ENCODE measurements at regions not wholly inside any gene's neighbourhood (a gene's known extent, or its start where the extent isn't known, plus 50 kb on each side); places are given as distances from the start of the nearest gene placed in this dataset.

DNA sequence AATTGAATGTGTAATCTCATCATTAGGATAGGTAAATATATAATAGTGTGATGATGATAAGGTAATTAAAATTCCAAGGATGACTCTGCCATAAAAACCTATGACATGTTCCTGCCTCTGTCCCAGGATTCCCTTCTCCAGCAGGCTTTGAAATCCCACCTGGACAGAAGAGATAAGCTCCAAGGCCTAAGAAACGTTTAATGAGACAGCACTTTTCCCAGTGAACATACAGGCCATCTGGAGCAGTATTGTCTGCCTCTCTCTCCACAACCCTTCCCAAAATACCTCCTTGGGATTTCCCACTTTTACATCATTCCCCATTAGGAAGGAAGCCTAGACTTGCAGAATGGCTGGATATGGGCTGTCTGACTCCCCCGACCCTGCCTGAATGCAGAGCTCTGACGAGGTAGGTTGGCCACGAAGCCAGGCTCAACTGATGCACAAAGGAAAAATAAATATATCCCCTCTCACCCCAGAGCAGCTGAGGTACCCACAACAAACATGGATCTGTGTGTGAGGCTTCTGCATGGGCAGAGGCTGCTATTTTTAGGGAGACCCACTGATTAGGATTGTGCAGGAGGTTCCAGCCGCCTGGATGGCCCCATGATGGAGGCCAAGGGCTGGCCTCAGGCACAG lies 71.0 kb downstream of the TMPRSS5 start:
- no peak for DNase-seq (ENCODE audit: low read depth)

DNA sequence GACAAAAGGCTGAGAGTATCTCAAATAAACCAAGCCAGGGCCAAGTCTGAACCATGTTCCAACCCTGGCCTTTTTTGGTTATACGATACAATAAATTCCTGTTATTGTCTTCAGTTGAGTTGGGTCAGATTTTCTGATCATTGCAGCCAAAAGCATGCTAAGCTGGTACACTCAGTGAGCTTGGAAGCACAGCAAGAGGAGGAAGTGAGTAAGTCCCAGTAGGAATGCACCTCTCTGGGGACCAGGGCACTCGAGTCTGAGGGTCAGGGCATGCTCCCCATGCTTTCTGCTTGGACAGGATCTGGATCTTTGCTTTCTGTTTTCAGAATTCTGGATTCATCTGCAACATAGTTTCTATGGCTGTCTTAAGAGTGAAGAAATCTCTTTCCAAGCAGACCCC lies 73.1 kb downstream of the TMPRSS5 start:
- peak; percentile 20 for DNase-seq (ENCODE audit: low read depth)

DNA sequence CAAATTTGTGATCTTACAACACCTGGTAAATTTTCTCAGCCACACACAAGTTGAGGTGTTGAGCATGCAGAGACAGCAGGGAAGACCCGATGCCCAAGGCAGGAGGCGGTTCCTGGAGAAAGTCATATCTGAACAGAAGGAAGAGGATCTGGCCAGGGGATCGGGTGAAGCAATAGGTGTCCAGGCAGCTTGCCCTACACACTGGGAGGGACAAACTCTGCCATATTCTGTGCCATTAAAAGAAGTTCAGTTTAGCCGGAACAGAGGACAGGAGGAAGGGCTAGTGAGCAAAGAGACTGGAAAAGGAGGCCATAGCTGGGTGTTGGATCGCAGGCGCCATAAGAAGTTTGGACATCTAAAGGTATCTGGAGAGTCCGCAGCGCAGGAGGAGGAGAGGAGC lies 76.5 kb downstream of the TMPRSS5 start:
- DNase-seq (ENCODE audit: low read depth): no peak

DNA sequence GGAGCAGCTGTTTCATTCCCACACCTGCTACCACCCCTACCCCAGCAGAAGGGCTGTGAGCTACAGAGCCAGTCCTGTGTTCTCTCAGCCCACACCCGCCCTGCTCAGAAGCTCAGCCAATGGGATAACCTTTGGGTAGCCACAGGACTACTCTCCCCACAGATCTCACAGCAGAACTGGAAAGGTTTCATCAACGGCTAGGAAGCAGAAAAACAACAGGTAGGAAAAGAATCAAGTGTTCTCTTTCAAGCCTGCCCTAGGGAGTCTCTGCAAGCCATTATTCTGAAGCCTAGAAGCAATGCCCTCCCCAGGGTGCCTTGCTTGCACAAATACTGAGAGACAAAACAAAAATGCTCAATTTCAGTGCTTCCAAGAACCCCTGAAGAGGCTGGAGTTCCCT lies 77.2 kb downstream of the TMPRSS5 start:
- no peak for DNase-seq (ENCODE audit: low read depth)

DNA sequence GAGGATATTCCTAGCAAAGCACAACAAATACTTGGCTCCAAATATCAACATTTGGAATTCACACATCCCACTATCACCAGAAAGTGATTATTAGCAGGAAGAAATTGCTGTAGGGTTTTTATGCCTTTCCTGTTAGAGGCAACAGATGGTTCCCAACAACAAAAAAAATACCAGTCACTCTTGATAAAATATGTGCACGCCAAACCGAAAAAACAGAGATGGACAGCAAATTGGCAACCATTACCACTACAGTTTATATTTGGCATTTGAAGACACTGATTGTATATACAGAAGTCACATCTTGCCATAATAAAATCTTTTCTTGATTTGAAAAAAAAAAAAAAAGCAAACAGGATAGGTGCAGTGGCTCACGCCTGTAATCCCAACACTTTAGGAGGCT lies 78.2 kb downstream of the TMPRSS5 start:
- no peak for DNase-seq (ENCODE audit: low read depth)

DNA sequence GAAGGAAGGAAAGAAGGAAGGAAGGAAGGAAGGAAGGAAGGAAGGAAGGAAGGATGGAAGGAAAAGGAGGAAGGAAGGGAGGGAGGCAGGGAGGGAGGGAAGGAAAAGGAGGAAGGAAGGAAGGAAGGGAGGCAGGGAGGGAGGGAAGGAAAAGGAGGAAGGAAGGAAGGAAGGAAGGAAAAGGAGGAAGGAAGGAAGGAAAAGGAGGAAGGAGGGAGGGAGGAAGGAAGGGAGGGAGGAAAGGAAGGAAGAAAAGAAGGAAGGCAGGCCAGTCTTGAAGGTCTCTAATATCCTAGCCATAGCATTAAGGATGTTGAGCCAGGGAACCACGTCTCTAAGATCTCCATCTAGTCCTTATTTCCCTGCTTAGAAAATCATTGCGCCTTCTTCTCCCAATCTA lies 78.8 kb downstream of the TMPRSS5 start:
- DNase-seq (ENCODE audit: low read depth): no peak

DNA sequence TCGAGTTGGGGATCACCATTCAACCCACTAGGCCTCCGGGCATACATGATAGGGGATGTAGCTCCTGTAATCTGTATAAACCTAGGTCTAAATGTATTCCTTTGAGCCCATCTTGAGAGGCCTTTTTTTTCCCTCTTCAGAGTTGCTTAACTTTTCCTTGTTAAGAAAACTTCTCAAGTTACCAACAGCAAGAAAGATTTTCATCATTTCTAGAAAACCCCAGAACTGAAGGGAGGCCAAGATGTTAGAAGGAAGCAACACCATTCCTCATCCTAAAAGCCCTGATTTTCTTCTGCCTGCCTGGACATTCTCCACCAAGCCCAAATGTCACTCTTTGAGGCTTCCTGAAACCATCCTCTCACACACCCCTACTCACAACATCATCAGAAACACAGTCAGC lies 79.4 kb downstream of the TMPRSS5 start:
- no peak for DNase-seq (ENCODE audit: low read depth)

DNA sequence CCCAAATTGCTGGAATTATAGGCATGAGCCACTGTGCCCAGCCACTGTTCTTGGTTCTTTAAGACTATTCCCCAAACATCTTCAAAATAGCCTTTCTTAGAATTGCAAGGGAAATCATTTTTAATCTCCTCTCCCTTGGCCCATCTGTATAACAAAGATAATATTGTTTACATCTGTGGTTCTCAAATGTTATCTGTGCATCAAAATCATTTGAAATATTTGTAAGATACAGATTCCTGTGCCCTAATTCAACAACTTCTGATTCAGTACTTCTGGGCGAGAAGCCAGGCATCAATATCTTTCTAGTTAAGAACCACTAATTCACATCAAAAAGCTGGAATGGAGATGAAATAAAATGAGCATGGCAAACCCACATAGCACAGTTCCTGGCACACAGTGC lies 83.0 kb downstream of the TMPRSS5 start:
- no peak for DNase-seq (ENCODE audit: low read depth)

DNA sequence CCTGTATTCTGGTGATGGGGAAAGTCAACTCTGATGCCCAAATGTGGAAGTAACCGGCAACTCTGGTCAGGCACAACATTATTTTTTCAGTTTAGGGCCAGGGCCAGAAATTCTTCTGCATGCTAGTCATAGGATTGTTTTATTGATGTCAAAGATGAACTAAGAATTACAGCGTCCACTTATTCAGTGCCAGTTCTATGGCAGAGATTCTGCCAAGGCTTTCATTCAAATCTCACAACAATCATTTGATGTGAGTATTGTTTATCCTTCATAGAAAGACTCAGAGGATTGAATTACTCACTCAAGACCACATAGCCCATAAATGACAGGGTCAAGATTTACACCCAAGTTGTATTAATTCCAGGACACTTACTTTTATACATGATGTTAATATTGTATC lies 87.7 kb downstream of the TMPRSS5 start:
- DNase-seq (ENCODE audit: low read depth): peak; percentile 21

DNA sequence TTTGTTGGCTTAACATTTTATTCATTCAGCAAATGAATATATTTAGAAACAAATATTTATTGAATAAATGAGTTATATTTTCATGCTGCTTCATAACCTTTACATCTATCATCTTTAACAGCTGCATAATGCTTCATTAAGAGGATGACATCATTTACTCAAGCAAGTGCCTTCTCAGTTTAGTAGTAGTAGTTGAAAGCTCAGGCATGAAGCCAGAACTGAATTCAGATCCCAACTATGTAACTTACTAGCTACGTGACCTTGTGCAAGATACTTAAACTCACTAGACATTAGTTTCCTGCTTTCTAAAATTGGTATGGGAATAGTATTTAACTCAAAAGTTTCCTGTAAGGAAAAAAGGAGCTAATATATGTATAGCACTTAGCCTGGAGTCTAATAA lies 90.3 kb downstream of the TMPRSS5 start:
- DNase-seq (ENCODE audit: low read depth): no peak

DNA sequence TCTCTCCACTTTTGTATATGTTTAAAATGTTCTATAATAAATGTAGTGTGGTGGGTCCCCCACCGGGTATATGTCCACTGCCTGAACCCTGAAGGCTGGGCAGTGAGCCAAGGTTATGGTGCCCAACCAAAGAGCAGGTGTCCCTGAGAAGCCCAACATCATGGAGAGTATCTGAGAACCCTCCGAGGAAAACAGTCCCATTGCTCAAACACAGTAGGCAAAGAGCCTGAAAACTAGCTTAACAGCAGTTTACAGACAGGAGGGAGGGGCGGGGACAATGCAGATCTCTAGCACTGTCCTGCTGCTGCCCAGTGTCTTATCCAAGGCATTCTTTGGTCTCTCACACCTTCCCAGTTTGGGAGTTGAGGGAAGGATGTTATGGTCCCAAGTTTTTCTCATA lies 91.0 kb downstream of the TMPRSS5 start:
- DNase-seq (ENCODE audit: low read depth): no peak

DNA sequence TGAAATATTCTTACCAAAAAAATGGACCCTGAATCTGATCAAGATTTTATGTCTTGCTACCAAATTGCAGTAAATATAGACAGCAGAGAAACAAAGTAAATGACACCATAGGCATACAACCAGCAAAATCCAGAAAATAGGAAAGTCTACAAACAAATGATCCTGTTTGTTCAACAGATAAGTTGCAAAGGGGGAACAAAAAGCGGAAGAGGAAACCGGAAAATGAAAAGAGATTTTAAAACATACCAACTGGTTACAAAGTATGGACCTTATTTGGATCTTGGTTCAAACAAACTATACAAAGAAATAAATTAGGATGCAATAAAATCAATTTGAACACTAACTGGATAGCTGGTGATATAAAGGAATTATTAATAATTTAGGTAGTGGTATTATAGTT lies 92.0 kb downstream of the TMPRSS5 start:
- DNase-seq (ENCODE audit: low read depth): no peak

DNA sequence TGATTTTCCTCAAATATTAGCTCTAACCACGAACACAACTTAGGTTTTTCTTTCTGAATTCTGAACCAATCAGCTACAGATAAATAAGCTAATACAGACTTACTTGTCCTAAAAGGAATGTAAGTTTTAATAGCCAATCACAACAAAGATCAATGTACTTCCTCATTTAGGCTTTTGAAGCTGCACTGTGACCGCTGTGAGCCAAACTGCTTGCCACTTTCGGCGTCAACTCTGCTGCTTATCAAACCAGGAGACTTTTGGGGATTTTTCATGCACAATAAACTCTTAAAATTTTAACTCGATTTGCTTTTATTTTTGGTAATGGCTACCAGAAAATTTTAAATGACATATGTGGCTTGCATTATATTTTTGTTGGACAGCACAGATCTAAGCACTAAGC lies 92.5 kb downstream of the TMPRSS5 start:
- DNase-seq (ENCODE audit: low read depth): no peak

DNA sequence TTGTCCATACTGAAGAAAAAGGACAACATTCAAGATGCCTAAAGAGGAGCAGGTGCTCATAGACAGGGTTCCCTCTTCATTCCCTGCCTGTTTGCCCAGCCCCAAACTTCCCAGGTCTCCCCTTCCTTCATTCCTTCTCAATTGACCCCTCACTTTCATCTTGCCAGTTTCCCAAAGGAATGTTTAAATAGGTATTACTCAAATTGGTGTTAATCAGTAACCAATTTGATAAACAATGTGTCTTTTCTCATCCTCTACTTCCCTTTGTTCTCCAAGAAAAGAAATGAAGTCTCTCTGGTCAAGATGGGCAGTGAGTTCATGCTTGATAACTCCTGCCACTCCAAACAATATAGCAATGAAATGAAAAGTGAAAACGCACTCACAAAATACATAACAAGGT lies 101.9 kb downstream of the TMPRSS5 start:
- DNase-seq (ENCODE audit: low read depth): no peak

DNA sequence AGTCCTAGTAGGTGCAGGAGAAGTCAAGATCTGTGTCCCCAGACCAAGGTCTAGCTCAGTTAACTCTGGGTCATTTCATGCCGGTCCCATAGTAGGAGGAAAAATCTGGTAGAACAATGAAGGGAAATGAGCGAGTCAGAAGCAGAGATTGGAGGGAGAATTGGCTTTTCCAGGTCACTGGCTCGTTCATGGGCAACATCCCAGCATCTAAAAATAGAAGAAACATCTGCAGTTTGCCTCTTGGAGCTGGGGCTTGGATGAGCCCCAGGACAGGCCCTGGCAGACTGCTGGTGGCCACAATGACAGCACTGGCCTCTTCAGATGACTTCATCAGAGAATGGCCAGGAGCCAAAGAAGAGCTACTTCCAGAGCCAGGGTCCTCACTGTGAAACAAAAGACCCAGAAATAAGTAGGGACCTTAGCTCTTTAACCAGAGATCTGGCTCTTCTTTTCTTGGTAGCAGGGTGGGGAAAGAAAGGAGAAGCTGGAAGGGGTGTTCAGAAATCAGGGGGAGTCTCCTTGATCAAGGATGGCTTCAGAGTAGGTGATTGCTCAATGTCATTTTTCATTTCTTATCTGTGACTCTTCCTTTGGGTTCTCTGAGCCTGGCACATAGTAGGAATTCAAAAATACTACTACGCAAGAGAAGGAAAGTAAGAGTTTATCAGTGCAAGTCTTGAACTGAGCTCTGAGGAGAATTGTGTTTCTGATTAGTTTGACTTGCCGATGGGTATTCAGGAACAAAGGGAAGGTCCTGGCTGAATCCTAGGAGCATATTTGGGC lies 102.6 kb downstream of the TMPRSS5 start:
- DNase-seq (ENCODE audit: low read depth): peak; percentile 10

DNA sequence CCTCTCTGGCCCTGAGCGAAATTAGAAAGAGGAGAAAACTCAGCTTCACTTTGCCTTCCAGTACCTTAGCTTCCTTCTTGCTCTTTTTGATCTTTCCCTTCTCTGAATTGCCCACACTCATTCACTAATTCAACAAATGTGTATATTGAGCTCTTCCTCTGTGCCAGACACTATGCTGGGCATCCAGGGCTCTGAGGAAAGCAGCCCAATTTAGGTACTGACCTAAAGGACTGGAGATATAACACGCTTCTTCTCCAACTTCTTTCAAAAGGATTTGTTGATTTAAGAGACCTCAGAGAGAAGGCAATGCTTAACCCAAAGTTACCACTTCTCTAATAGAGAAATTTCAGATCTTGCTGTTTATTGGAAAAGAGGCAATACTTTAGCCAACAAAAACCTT lies 103.6 kb downstream of the TMPRSS5 start:
- no peak for DNase-seq (ENCODE audit: low read depth)

DNA sequence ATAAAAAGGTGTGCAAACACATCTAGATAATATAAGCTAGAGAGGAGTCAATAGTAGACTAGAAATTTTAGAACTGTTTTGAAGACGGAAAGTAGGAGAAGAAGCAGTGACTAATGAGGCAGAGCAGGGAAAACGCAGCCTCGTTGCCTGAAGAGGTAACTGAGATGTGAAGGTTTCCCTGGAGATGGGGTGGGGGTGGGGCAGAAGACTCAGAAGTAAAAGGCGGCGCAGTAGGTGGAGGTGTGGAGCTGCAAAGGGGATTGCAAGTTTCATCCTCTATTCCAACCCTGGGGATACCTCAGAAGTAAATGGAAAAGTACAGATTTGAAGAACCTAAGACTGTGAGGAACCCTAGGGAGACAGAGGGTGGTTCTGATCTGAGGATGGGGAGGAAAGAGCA lies 109.5 kb downstream of the TMPRSS5 start:
- DNase-seq (ENCODE audit: low read depth): no peak

DNA sequence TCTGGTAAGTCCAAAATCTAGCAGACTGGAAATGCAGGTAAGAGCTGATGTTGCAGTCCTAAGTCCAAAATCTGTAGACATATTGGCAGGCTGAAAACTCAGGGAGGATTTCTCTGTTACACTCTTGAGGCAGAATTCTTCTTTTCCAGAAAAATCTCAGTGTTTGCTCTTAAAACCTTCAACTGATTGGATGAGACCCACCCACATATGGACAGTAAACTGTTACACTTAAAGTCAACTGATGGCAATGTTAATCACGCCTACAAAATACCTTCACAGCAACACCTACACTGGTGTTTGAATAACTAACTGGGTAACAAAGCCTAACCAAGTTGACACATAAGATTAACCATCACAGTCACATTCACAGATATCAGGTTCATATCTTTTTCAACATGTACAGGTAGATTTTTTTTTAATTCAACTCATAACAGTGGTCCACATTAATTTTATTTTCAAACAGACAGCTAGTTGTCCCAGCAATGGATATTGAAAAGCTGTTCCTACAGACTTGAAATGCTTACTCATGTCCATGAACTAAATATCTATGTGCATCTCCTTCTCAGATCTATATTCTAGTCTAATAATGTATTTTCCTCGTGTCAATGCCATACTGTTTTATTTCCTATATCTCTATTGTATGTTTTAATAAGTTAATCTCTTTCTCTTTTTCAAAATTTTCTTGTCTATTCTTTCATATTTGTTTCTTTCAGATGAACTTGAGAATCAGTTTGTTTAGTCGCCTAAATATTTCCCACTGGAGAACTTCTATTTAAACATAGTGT lies 110.1 kb downstream of the TMPRSS5 start:
- no peak for DNase-seq (ENCODE audit: low read depth)

DNA sequence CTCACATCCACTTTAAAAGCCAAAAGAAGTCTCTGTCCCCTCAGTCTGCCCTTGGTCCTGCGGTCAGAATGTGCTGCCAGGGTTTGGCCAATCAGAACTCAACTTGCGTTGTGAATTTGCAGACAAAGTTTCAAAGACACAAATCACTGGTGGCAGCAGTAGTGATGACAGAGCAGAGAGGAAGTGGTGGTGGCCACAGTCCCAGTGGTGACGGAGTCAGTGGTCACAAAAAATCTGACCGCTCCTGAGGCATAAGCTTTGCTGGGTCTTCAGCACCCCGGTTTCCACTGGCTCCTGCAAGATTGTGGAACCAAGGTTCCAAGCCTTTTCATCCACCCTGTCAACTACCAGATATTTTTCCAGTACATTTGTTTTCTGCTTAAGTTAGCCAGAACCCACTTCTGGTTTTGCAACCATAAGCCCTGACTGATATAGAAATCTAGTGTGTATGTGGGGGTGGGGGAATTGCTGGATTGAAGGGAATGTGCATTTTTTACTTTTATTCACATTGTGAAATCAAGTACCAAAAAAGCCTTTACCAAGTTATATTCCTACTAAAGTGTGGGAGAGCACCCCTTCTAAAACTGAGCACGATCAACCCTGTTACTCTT lies 112.3 kb downstream of the TMPRSS5 start:
- DNase-seq (ENCODE audit: low read depth): no peak

DNA sequence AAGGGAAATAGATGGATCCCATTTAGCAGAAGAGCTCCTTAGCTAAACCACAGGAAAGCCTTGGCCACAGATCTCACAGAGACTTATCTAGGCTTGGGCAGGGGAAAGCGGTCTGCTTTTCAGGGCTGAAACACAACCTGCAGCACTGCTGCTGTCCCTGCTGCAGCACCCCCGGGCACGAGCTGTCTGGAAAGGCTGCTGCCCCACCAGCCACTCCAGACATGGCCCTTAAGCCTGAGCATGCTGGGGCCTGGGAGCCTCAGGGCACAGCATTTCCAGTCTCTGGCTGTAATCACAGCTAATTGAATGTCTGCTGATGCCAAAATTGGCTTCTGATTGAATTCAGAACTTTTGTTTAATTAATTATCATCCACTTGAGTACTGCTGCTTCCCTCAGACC lies 115.0 kb downstream of the TMPRSS5 start:
- no peak for DNase-seq (ENCODE audit: low read depth)

DNA sequence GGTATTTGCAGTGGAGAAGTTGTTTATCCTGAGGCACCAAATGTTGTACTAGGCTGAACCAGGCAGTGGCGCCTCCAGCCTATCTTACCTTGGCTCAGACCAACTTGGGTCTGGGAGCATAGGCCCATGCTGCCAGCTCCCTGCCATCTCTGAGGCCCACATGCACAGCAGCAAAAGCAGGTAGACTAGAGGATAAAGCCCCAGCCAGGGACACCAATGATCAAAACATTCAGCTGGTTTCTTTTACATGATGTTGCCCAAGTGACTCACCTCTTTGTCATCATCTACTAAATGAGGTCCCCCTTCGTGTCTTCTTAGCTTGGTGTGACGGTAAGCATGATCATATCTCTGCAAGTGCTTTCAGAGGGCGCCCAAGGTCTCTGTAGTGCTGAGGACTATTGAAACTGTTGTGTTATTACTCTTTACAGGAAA lies 112.1 kb upstream of the DRD2 start:
- DNase-seq (ENCODE audit: low read depth): no peak

DNA sequence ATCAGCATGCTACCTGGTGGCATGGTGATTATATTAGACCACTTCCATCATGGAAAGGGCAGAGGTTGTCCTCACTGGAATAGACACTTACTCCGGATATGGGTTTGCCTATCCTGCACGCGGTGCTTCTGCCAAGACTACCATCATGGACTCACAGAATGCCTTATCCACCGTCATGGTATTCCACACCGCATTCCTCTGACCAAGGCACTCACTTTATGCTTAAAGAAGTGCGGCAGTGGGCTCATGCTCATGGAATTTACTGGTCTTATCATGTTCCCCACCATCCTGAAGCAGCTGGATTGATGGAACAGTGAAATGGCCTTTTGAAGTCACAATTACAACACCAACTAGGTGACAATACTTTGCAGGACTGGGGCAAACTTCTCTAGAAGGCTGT lies 109.2 kb upstream of the DRD2 start:
- no peak for DNase-seq (ENCODE audit: low read depth)

DNA sequence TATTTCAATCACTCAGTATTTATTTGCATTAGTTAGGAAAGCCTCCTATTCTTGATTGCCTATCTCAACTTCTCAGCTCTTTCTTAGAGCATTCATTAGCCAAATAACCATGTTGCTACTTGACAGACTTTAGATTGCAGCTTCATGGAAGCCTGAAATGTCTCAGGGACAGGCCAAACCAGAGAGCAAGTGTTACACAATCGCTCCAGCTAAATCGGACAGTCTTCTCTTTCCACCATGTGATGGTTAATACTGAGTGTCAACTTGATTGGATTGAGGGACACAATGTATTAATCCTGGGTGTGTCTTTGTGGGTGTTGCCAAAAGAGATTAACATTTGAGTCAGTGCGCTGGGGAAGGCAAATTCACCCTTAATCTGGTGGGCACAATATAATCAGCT lies 106.5 kb upstream of the DRD2 start:
- no peak for DNase-seq (ENCODE audit: low read depth)

Measured in fibroblast of gingiva (primary cell).